GM19452 (cell line): ENCODE measurements at regions not wholly inside any gene's neighbourhood (a gene's known extent, or its start where the extent isn't known, plus 50 kb on each side); places are given as distances from the start of the nearest gene placed in this dataset.

Experiments used
- ATAC-seq: cut with Tn5 transposase; IDR thresholded peaks from one replicate; pipeline ENCODE4 v1.9.1; 2021; ENCODE audit not compliant: unreplicated experiment

DNA sequence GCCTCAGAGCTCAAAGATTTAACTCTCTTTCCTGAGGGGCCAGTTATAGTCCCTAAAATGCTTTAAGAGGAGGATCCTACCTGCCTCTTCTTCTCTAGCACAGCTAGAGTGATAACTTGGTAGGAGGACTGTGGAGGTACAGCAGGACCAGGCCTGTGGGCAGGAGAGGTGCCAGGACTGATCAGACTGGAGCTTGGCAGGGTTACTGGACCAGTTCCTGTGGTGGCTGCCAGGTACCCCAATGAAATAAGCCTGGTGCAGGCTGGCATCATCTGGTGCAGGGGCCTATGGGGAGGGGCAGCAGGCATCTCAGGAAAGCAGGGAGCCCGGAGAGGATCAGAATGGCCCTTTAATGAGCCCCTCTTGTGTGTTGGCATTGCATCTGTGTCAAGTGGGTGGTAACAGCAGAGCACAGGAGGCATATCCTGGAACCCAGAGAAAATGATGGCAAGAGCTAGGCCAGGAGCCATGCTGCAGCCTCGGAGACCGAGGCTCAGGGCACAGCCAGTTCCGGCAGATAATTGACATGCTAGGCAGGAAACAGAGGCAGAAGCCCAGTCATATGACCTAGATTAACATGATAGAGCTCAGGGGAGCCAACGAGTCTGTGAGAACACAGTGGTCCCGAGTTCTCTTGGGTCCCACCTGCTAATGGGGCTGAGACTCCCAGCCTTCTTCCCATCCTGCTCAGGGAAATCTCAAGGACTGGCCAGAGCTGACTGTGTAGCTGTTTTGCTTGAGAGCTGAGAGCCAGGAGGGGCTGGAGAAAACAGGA lies 187.5 kb upstream of the ZBED5 start:
- no peak for ATAC-seq

DNA sequence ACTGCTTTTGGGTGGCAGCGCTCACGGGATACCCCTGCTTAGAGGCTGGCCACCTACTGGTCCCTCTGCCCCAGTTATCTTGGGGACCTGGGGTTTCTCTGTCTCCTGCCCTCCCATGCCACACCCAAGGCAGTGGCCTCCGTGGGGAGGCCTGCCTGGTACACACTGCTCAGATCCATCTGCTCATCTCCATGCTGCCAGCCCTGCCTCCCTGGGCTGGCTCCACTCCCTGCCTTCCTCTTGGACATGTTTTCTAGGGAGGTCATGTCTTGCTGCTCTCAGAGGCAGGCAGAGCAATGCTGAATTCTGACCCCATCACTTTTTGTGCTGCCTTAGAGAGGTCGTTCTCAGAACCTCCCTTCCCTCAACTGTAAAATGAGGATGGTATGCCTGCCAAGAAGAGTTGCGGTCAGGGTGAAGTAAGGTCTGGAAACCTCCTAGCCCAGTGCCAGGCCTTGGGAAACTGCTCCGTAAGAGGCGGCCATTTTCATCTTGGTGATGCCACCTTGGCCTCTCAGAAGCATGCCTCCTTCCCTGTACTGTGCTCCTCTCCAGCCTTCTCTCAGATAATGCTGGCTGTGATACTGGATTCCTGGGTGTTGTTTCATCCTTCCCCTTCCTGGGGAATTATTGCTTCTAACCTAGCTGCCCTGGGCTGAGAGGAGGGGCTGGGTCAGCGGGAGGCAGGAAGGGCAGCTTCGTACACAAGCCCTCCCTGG lies 186.4 kb upstream of the ZBED5 start:
- ATAC-seq = no peak

DNA sequence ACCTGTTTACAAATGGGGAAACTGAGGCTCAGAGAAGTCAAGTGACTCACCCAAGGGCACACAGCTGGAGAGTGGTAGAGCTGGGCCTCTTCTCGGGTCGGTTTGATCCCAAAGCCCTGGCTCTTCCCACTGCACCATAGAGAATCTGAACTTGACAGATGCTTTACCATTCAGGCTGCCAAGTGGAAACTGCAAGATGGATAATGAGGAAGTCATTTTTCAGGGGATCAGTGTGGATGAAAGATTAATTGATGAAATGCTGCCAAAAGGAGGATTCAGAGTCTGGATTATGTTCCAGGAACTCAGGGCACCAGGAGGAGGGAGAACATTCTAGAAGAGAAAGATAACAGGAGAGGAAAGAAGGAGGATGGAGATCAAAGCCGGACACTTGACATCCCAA lies 185.9 kb upstream of the ZBED5 start:
- ATAC-seq = no peak

DNA sequence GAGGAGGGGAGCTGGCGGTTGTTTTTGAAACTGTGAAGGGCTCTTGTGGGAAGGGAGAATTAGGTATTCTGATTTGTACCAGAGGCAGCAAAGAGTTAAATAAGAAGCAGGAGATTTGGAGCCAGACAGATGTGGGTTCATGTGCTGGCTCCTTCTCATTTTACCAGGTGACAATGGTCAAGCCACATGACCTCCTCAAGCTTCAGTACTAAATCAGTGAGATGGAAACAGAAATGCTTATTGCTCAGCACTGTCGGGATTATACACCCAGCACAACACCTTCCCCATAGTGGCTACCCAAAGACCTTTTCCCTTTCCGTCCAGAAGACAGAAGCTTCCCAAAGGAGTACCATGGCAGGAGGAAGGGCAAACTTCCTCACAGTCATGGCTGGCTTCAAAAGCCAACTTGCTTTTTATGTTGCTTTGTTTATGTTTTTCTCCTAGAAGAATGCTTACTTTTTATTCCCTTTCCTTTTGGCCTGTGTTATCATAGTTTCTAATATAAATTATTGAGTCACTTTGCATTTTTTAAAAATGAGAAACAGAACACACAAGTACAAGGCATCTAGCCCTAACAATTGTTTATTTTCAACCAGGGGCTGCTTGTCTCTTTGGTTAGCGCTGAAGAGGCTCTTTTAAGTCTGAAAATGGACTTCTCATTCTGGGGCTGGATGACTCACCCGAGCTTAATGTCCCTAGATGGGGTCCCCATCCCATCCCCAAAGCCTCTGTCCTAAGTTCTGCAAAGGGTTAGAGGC lies 181.5 kb upstream of the ZBED5 start:
- ATAC-seq = no peak

DNA sequence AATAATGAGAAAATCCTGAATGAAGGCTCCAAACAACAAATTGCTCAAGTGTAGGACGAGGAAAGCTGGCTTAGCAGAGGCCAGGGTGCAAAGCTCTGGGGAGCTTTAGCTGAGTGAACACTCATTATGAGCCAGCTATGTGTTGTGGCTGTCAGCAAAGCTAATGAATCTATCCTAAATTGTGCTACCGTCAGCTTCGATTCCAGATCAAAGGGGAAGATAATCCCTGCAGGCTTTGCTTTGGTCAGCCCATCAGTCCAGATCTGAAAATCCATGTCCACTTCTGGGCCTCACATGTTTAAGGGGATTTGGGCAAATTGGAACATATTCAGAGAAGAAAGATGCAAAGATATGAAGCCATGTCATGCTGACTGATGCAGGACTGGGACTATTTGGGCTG lies 180.9 kb upstream of the ZBED5 start:
- ATAC-seq = no peak

DNA sequence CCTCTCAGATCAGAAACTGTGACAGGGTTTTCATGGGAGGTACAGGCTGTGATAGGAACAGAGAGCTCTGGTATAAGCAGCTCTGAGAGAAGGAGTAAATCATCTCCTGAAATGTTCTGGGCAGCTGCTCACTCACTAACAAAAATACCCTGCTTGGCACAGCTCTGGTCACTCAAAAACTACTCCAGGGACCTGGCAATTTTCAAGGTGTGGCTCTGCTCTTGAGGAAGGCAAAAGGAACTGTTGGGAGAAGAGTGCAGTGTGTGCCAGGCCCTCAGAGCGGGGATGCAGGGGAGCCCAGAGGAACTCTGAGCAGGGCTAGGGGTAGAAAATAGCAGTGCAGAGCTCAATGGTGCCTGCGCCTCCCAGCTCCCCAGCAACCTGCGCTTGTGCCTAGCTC lies 180.5 kb upstream of the ZBED5 start:
- ATAC-seq = no peak

DNA sequence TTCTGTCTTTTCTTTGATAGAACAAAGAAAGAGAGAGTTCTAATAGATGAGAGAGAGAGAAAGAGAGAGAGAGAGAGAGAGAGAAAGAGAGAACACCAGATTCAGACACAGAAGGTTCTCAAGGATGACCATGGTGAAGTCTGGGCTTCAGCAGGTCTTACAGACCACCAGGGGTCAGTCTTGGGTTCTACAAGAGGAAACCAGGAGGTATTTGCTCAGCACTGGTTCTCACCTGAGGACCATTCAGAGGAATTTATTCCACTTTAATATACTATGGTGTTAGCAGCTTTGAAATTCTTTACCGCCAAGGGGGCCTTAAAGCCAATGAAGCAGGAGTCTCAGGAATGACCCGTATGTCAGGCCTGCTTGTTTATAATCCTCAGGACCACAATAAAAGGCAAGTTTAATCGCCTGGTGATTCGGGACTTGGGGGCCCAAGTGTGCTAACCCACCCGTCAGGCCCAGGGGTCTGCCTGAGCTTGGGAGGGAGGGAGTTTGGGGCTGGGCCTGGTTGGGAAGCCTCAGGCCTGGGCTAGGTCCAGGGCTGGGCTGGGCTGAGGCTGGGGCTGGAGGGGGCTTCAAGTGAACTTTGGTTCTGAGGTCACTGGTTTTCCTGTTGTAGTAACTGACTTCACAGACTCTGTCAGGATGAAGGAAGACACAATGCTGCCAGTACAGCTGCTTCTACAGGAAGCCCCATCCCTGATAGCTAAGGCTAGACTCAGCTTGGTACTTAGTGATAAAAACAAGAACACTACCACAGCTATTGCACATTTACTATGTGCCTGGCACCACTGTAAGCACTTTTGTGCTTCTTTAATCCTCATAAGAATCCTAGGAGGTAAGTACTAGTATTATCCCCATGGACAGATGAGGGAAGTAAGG lies 179.2 kb upstream of the ZBED5 start:
- ATAC-seq = no peak

DNA sequence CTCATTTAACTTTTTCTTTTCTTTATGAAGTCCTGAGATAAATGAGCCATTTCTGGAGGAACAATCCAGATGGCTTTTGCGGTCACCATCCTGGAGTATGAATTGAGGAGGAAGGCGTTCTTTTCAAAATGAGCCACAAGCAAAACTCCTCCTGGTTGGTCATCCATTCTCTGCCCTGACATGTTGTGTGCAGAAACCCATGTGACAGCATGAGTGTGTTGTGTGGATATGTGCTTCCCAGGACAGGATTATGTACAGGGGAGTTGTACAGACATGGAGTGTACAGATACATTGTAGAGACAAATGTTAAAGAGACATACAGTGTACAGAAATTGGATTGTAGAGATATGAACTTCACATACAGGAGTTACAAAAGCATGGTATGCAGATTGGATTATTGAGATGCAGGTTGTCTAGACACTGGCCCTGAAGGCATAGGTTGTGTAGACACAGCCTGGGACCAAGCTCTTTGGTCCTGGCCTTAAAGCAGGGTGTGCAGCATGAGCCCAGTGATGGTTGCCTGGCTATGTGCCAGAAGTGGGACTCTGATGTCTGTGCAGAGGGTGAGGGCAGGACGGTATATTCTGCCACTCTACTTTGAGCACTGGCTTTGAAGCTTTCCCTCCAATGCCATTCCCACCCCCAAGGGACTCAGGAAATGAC lies 178.5 kb upstream of the ZBED5 start:
- no peak for ATAC-seq

DNA sequence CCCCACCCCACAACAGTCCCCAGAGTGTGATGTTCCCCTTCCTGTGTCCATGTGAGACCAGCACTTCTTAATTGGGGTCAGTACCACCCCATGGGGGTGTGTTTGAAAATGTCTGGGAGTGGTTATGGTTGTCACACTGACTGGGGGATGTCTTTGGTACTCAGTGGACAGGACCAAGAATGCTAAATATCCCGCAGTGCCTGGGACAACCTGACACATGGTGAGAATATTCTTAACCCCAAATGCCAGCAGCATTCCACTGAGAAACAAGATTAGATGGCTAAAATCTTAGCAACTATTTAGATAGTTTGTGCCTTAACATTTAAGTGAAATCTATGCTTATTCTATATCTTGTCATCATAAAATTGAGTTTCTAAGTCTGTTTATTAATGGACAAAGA lies 177.5 kb upstream of the ZBED5 start:
- ATAC-seq = no peak

DNA sequence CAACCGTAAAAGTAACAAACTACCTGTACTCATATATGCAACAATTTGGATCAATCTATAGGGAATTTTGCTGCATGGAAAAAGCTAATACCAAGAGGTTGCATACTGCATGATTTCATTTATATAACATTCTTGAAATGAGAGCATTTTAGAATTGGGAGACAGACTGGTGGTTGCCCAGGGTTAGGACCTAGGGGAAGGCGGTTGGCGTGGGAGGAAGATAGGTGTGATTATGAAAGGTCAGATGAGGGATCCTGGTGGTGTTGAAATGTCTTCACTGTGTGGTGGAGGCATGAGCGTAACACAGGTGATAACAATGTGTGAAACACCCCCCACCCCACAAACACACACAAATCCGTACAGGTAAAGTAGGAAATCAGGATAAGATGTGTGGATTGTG lies 176.6 kb upstream of the ZBED5 start:
- no peak for ATAC-seq

DNA sequence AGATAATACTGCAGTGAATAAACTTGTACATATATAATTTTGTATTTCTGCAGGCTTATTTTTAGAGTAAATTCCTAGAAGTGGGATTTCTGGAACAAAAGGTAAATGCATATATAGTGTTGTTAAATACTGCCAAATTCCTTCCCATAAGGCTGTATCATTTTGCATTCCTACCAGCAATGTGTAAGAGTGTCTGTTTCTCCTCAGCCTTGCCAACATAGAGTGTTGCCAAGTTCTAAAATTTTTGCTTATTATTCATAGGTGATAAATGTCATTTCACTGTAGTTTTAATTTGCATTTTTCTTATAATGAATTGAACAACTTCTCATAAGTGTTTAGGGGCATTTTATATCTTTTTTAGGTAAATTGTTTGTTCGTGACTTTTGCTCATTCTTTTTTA lies 174.2 kb upstream of the ZBED5 start:
- ATAC-seq = no peak

DNA sequence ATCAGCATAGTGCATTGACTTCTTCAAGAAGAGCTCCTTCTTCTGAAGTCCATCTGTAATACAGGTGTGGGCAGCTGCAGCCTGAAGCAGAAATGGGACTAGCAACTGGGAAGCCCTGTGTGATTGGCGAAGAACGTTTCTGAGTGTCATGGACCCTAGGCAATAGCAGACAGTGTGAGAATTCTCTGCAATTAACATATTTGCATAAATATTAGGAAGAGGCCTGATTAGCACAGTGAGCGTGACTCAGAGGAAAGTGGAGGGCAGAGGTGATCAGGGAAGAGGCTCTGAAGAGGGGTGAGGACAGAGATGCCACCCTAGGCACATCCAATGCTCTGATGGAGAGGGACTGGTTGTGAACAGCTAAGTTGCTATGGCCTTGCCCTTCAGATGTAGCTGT lies 171.2 kb upstream of the ZBED5 start:
- ATAC-seq = no peak

DNA sequence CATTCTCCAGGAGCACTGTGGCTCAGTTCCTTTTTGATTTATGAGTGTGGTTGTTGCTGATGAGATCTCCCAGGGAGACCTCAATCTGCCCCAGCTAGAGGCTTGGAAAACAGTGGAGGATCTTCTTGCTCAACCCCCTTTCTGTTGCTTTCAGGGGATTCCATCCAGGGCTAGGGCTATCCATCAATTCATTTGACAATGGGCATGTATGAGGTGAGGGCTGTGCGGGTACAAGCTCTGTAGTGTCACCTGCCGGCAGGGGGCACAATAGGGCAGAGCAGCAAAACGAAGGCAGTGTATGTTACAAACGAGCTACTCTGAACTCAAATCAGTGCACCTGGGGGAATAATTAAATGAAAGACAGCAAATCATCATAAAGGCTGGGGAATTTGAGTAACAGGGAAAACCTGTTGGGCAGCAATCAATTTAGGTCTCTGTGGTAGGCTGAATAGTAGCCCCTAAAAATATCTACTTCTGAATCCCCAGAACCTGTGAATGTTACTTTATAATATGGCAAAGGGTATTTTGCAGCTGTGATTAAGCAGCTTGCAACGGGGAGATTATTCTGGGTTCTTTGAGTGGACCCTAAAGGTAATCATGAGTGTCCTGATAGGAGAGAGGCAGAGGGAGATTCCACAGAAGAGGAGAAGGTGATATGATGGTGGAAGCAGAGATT lies 170.3 kb upstream of the ZBED5 start:
- no peak for ATAC-seq

DNA sequence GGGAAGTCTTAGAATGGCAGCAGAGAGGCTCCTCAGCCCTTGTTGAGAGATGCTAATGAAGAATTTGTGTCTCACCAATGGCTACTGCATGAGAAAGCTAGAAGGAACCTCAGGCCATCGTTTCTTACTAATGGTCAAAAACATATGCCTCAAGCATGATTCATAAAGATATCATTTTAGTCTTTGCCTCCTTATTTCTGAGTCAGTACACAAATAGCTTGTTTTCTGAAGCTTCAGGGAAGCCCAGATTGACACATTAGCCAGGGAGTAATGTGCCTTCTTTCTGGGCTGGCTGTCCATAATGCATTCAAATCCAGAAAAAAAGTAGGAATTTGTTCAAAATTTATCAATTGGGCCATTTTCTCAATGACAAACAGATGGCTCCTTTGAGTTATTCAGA lies 169.4 kb upstream of the ZBED5 start:
- ATAC-seq = no peak

DNA sequence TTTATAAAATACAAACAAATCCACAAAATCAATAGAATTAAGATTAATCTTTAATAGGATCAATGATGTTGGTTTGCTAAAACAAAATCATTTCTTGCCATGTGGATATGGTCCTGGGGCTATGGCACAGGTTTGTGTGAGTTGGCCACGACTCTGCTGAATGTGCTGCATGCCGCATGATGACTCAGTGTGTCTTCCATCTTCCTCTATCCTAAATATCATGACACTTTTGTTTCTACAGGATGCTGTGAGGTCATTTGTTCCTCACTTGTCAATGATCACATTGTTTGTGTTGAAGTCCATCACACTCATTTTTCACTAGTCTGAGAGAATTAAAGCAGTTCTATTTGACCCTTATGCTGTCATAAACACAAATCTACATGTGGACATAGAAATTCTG lies 167.2 kb upstream of the ZBED5 start:
- no peak for ATAC-seq

DNA sequence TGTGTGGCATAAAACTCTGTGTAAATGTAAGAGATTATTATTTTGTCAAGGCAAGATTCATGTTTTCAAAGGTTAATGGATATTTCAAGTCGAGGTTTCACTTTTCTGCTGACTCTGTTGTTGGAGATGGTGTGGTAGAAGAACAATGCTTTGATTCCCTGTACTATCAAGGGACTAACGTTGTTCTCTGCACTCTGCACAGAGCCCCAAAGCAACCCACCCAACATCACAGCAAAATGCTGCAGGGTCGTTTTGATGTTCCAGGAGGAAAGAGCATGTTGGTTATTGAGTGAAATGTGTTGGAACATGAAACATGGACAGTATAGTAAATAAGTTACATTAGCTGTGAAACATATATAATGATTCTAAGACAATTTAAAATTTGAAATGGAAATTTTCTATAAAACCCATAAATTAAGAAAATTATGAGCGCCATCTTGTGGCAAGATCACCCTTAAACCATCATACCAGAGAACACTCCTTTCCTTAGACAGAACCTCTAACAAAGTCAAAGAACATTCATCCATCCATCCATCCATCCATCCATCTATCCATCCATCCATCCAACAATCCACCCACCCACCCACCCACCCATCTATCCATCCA lies 164.4 kb upstream of the ZBED5 start:
- ATAC-seq = no peak

DNA sequence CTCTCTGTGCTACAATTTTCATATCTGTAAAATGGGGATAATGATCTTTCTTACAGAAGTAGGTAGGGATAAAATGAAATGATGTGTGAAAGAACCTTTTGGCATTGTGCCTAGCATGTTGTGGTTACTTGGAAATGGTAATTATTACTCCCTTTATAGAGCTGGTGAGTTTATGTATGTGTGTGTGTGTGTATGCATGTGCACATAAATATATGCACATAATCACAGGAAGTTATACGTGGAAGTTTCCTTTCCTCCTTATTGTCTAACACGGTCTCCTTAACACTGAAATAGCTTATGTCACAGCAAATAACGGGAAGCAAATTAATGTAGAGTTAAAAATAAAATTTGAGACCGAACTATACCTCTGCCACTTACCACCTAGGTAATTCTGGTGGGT lies 163.7 kb upstream of the ZBED5 start:
- no peak for ATAC-seq

DNA sequence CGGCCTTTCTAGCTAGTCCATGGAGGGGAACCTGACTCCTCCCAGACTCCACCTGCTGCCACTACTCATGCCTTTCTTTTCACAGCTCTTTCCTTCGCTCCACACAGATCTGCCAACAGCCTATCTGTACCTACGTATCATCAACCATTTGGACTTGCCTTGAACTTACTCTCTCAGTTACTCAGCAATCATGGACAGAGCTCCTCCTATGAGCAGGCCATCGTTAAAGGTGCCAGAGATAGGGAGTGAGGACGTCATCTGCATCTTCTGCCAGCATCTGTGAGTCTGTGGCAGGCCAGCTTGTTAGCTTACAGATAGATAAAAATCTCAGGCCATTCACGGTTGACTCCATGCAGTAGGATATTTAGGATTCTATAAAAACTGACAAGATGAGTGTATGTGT lies 162.9 kb upstream of the ZBED5 start:
- ATAC-seq = no peak

DNA sequence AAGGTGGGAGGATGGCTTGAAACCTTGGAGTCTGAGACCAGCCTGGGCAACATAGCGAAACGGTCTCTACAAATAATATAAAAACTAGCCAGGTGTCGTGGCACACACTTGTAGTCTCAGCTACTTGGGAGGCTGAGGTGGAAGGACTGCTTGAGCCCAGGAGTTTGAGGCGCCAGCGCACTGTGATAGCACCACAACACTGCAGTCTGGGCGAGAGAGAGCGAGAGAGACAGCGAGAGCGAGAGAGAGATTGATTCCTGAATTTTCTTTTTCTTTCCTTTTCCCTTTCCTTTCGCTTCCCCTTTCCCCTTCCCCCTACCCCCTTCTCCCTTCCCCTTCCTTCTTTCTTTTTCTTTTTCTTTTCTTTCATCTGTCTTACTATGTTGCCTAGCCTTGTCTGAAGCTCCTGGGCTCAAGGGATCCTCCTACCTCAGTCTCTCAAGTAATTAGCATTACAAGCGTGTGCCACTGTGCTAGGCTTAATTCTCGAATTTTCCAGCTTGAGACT lies 162.4 kb upstream of the ZBED5 start:
- no peak for ATAC-seq
